Breast epithelium (tissue), 3 donors: ENCODE measurements at regions not wholly inside any gene's neighbourhood (a gene's known extent, or its start where the extent isn't known, plus 50 kb on each side); places are given as distances from the start of the nearest gene placed in this dataset.

ENCODE experiments used
- POLR2A ChIP-seq: fragments of 450-650 bp; IDR thresholded peaks from one replicate; pipeline ENCODE4 v1.6.1; 2016; ENCODE audit warnings: antibody characterized with exemption, mild to moderate bottlenecking, moderate library complexity
- TF ChIP-seq, protein P1 (sequence below), 3 donors: fragments of 450-650 bp; IDR thresholded peaks; one replicate each; pipeline ENCODE4 v1.5.1; 2016 to 2017; ENCODE audit warnings: antibody characterized with exemption in 3 of 3, mild to moderate bottlenecking in 3 of 3, moderate library complexity in 3 of 3

DNA sequence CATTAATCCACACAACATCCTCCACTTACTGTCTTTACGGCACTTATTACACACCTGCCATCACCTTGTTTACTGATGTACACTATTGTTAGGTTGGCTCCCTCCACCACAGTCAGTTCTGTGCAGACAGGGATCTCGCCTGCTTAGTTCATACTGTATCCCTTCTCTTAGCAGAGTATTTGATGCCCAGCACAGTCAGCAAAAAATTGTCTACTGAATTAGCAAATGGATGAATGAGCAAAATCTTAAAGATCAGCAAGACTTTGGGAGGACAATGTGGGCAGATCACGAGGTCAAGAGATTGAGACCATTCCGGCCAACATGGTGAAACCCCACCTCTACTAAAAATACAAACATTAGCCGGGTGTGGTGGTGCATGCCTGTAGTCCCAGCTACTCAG is 109.8 kb upstream of the ATXN1 start:
- TF ChIP-seq, protein P1, sequence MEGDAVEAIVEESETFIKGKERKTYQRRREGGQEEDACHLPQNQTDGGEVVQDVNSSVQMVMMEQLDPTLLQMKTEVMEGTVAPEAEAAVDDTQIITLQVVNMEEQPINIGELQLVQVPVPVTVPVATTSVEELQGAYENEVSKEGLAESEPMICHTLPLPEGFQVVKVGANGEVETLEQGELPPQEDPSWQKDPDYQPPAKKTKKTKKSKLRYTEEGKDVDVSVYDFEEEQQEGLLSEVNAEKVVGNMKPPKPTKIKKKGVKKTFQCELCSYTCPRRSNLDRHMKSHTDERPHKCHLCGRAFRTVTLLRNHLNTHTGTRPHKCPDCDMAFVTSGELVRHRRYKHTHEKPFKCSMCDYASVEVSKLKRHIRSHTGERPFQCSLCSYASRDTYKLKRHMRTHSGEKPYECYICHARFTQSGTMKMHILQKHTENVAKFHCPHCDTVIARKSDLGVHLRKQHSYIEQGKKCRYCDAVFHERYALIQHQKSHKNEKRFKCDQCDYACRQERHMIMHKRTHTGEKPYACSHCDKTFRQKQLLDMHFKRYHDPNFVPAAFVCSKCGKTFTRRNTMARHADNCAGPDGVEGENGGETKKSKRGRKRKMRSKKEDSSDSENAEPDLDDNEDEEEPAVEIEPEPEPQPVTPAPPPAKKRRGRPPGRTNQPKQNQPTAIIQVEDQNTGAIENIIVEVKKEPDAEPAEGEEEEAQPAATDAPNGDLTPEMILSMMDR (IDR thresholded peaks at IDR 0.05): no peak
- TF ChIP-seq POLR2A: no peak
